ENCODE measurements at regions not wholly inside any gene's neighbourhood (a gene's known extent, or its start where the extent isn't known, plus 50 kb on each side); places are given as distances from the start of the nearest gene placed in this dataset.
"Not testable (repeated sequence)": the region's sequence is repeated elsewhere in the genome, so short reads cannot be mapped to it uniquely, and the experiment has no call there.

- not testable (repeated sequence) for TF ChIP-seq EZH2 (IDR thresholded peaks at IDR 0.05; ENCODE audit: borderline replicate concordance, low read depth, low read length, severe bottlenecking); GATA2 (IDR thresholded peaks at IDR 0.05; ENCODE audit: insufficient read depth, insufficient read length, low read depth, low read length); MAX (IDR thresholded peaks at IDR 0.05; ENCODE audit: insufficient read depth, insufficient read length)
Observed at GRCh38 chr5:104037136-104037535, 474.5 kb upstream of the NUDT12 start.

All from endothelial cell of umbilical vein (primary cell).